Body of pancreas (tissue), 4 donors: ENCODE measurements at regions not wholly inside any gene's neighbourhood (a gene's known extent, or its start where the extent isn't known, plus 50 kb on each side); places are given as distances from the start of the nearest gene placed in this dataset.

Experiments used
- ATAC-seq: fragments of 150-250 bp; one replicate; pipeline ENCODE4 v1.9.1; 2016
- DNase-seq, 4 donors: peaks; one replicate each; pipeline ENCODE4 v3.0.0-alpha.2; 2019
- H3K27ac ChIP-seq, 4 donors: fragments of 200-600 bp; sonication (generic); 1 replicate in 3 of 4; 2 replicates in 1 of 4; pipeline versions ENCODE4 v1.5.1 to v1.6.1; 2016 to 2019; ENCODE audit warnings: mild to moderate bottlenecking in 1 of 4, mixed read lengths in 1 of 4, moderate library complexity in 1 of 4
- H3K27me3 ChIP-seq, 2 donors: fragments of 200-600 bp; sonication (generic); one replicate each; pipeline ENCODE4 v1.6.0; 2016; ENCODE audit warnings: mild to moderate bottlenecking in 1 of 2
- H3K36me3 ChIP-seq, 2 donors: fragments of 200-600 bp; sonication (generic); replicated peaks in 1 of 2; 2 replicates each; pipeline ENCODE4 v1.5.1; 2016; ENCODE audit warnings: low read depth in 2 of 2; ENCODE audit not compliant: insufficient read depth in 1 of 2
- H3K4me1 ChIP-seq: fragments of 200-600 bp; sonication (generic); one replicate; pipeline ENCODE4 v1.6.0; 2016
- H3K4me3 ChIP-seq, 2 donors: fragments of 200-600 bp; sonication (generic); 1 replicate in 1 of 2; 2 replicates in 1 of 2; pipeline ENCODE4 v1.5.1; 2016 to 2019
- H3K9me3 ChIP-seq, 3 donors: fragments of 200-600 bp; sonication (generic); 1 replicate in 2 of 3; 2 replicates in 1 of 3; pipeline ENCODE4 v1.5.1; 2016
- POLR2A ChIP-seq, 3 donors: fragments of 450-650 bp; IDR thresholded peaks; one replicate each; pipeline ENCODE4 v1.6.1; 2016; ENCODE audit warnings: antibody characterized with exemption in 3 of 3, mild to moderate bottlenecking in 2 of 3
- WGBS, 2 donors: methylation state at CpG; one replicate each; pipeline ENCODE4 v1.1.5; 2017; 5-methylcytosine and 5-hydroxymethylcytosine counted together
- intact Hi-C: fragments of 100-400 bp; cut with DNase I; formaldehyde crosslinking; loops from one replicate; pipeline ENCODE4 v1.15.1; 2023
- TF ChIP-seq, protein P1 (sequence below), 7 experiments: fragments of 450-650 bp in 4 of 7; fragments of 200-600 bp in 3 of 7; sonication (generic) in 3 of 7; IDR thresholded peaks; one replicate each; pipeline ENCODE4 v1.5.1; 2016 to 2019; ENCODE audit warnings: antibody characterized with exemption in 7 of 7

DNA sequence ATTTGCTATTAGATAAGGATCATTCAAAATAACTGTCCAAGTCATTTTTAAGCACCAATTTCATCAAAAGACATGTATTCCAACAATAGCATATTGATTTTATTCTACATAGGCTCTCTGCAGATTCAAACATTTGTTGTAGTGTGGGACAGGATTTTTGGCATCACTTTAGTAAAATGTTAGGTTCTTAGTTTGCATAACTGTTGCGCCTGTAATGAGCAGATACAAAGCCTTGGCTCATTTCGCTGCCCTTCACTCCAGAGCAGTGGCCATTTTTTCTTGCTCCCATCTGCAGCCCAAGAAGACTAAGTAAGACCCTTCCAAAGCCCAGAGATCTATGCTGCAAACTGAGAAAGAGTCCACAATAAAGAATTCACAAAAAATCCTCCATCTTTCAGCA lies 446.0 kb upstream of the MPDZ start:
- Histone ChIP-seq H3K27ac (no peak overlapping the region), H3K36me3 (no peaks in the 10 kb centered on the region), H3K9me3 (no peaks in the 10 kb centered on the region), H3K4me1 (no peaks in the 10 kb centered on the region), H3K4me3 (no peak overlapping the region), H3K27me3 (no peaks in the 10 kb centered on the region)
- DNase-seq (no peak), ATAC-seq (no peak)
- whole genome bisulfite sequencing, 2 donors: 77 to 80% methylated on average over 2 of the region's 2 CpGs
- intact Hi-C loops: no loop called here
- no peak for TF ChIP-seq POLR2A (IDR thresholded peaks at IDR 0.05)
- TF ChIP-seq, protein P1, sequence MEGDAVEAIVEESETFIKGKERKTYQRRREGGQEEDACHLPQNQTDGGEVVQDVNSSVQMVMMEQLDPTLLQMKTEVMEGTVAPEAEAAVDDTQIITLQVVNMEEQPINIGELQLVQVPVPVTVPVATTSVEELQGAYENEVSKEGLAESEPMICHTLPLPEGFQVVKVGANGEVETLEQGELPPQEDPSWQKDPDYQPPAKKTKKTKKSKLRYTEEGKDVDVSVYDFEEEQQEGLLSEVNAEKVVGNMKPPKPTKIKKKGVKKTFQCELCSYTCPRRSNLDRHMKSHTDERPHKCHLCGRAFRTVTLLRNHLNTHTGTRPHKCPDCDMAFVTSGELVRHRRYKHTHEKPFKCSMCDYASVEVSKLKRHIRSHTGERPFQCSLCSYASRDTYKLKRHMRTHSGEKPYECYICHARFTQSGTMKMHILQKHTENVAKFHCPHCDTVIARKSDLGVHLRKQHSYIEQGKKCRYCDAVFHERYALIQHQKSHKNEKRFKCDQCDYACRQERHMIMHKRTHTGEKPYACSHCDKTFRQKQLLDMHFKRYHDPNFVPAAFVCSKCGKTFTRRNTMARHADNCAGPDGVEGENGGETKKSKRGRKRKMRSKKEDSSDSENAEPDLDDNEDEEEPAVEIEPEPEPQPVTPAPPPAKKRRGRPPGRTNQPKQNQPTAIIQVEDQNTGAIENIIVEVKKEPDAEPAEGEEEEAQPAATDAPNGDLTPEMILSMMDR (IDR thresholded peaks at IDR 0.05): no peak

DNA sequence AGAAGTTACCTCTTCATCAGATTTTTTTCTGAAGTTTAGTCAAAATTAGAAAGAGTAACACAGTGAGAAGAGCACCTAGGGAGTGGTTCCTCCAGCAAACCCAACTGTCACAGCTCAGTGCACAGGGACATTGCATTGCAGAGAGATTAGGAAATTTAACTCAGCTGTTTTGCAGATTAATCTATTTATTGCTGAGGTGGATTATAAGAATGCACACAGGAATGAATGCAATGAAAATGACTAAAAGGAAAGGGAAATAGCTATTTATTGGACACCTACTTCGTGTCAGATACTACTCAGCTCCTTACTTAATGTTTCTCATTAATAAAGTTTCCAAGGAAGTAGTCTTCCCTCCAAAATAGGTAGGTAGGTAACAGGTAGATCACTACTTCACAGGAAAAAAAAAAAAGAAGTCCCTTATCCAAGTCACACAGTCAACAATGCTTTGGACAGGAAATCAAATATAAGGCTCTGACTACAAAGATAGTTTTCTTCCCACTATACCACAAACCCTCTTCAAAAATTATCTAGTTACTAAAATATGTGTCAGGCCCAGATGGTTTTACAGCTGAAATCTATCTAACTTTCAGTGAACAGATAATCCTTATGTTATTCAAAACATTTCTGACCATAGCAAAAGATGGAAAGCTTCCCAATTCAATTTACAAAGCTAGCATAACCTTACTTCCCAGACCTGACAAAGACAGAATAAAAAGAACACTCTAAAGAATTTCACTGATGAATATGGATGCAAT lies 442.2 kb upstream of the MPDZ start:
- 27 to 36% methylated on average over 1 of the region's 1 CpG for WGBS, 2 donors

DNA sequence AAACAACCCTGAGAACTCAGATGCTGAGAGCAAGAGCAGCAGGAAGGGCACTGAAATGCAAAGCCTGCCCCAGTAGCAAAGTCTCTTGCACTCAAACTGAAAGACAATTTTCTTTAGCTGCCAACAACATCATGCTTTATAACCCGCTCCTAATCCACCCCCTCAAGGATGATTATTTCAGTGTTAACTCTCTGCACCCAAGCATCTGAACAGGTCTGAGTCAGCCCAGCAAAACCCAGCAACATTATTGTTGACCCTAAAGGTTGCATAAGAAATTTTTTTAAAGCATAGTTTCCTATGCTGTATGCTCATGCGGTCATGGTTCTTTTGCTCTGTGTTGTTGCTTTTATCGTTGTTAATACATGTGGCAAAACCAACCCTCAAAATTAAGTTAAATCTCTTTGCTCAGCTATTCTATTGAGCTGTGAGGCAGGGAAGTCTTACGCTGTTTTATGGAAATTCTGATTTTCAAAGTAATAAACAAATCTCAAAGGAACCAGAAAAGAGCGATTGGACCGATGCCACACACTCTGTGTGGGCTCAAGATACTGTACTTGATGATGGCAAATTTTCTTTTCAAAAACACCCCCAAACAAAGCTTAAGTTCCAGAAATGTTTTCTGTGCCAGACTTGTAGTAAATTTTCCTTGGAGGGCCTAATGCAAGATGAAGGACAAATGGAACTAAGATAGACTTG lies 440.6 kb upstream of the MPDZ start:
- intact Hi-C loops: no loop called here
- DNase-seq (no peak), ATAC-seq (no peak)
- Histone ChIP-seq H3K4me1 (no peaks in the 10 kb centered on the region), H3K4me3 (no peak overlapping the region), H3K27ac (no peak overlapping the region), H3K9me3 (no peaks in the 10 kb centered on the region), H3K36me3 (no peaks in the 10 kb centered on the region), H3K27me3 (no peaks in the 10 kb centered on the region)
- TF ChIP-seq, protein P1 (IDR thresholded peaks at IDR 0.05): no peak
- no peak for TF ChIP-seq POLR2A (IDR thresholded peaks at IDR 0.05)
- 75 to 83% methylated on average over 6 of the region's 6 CpGs for WGBS, 2 donors

More for the DNA sequence above, 442.2 kb upstream of the MPDZ start:
- no peaks in the 10 kb centered on the region for H3K27me3 ChIP-seq
- H3K4me3 ChIP-seq: no peak overlapping the region
- H3K9me3 ChIP-seq: no peaks in the 10 kb centered on the region
- no peak for DNase-seq
- intact Hi-C loops: no loop called here
- H3K4me1 ChIP-seq: no peaks in the 10 kb centered on the region
- no peak overlapping the region for H3K27ac ChIP-seq
- no peak for ATAC-seq
- TF ChIP-seq POLR2A (IDR thresholded peaks at IDR 0.05): no peak
- TF ChIP-seq, protein P1 (IDR thresholded peaks at IDR 0.05): no peak
- H3K36me3 ChIP-seq: no peaks in the 10 kb centered on the region

DNA sequence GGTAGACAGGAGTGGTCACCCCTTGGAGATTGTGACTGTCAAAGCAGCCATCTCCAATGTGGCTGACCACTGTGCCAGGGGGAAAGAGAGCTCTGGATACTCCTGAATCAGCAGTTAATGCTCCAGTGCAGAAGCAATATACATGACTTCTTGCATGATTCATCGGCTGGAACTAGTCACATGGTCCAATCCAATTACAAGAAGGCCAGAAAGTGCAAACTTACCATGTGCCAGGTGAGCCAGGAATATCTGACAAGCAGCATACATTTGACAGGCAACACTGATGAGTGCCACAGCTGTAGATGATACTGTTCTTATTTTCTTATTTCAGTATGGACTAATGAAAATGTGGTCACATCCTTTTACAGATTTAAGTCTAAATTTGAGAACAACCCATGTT lies 440.0 kb upstream of the MPDZ start:
- DNase-seq (no peak), ATAC-seq (no peak)
- no peaks in the 10 kb centered on the region for H3K4me1 ChIP-seq
- WGBS, 2 donors: 58 to 59% methylated on average over 1 of the region's 1 CpG
- H3K9me3 ChIP-seq: no peaks in the 10 kb centered on the region
- no peaks in the 10 kb centered on the region for H3K27me3 ChIP-seq
- H3K27ac ChIP-seq: no peak overlapping the region
- TF ChIP-seq POLR2A (IDR thresholded peaks at IDR 0.05): no peak
- TF ChIP-seq, protein P1 (IDR thresholded peaks at IDR 0.05): no peak
- no peak overlapping the region for H3K4me3 ChIP-seq
- intact Hi-C loops: no loop called here
- H3K36me3 ChIP-seq: no peaks in the 10 kb centered on the region
